ENCODE measurements at regions not wholly inside any gene's neighbourhood (a gene's known extent, or its start where the extent isn't known, plus 50 kb on each side); places are given as distances from the start of the nearest gene placed in this dataset.
A peak's percentile ranks its signal among the peaks of the same experiment; 100 is the strongest.
"Not testable (repeated sequence)": the region's sequence is repeated elsewhere in the genome, so short reads cannot be mapped to it uniquely, and the experiment has no call there.

DNA sequence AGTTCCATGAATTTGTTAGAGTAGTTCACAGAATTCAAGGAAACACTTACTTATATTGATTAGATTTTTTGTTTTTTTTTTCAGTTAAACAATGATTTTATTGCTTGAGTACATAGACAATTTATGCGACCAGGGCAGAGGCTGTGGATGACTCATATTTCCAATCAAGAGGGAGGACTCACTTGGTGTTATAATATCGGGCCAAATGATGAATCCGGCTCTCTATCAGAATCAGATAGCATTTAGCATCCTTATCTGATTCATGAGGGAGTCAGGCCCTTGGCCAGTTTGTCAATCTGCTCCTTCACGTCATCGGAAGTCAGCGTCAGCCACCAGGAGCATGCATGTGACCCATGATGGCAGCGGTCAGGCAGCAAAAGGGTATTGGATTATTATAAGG lies 82.3 kb upstream of the HUWE1 start:
- H2BK12ac ChIP-seq (ENCODE audit: low read length), result no peak overlapping the region
- H4K8ac ChIP-seq (ENCODE audit: low read depth, low read length), result no peak overlapping the region
- H3K14ac ChIP-seq (ENCODE audit: low read length), result no peak overlapping the region
- H2BK15ac ChIP-seq (ENCODE audit: low read length), result no peak overlapping the region
- H3K27ac ChIP-seq (replicated peaks; ENCODE audit: low read length), result no peak overlapping the region
- no CpG with 5 or more reads among the region's 7 CpGs for WGBS, 2 donors (ENCODE audit: extremely low coverage in 2 of 2, insufficient read length in 2 of 2, insufficient replicate concordance in 1 of 2)
- no peak overlapping the region for H2AFZ ChIP-seq (ENCODE audit: low read length)
- no peak overlapping the region for H3K4ac ChIP-seq (ENCODE audit: low read length)
- peaks cover 0 to 4% (median 0%) of the 10 kb centered on the region in 3 experiments for H3K27me3 ChIP-seq (ENCODE audit: control insufficient read depth in 3 of 3, insufficient read depth in 3 of 3, low read depth in 1 of 3, low read length in 3 of 3)
- H3K4me1 ChIP-seq (ENCODE audit: control insufficient read depth in 2 of 2, insufficient read depth in 1 of 2, low read depth in 1 of 2, low read length in 2 of 2), result no peaks in the 10 kb centered on the region
- H3K9me3 ChIP-seq (replicated peaks in 1 of 2; ENCODE audit: control insufficient read depth in 2 of 2, insufficient read depth in 1 of 2, low read depth in 1 of 2, low read length in 2 of 2), result no peaks in the 10 kb centered on the region
- H3K79me1 ChIP-seq (ENCODE audit: low read depth, low read length), result no peaks in the 10 kb centered on the region
- H3K4me2 ChIP-seq (ENCODE audit: insufficient read depth, low read length, poor library complexity, severe bottlenecking), result no peak overlapping the region
- no peak overlapping the region for H3K18ac ChIP-seq (ENCODE audit: low read length)
- H3K9ac ChIP-seq (ENCODE audit: low read depth, low read length, poor library complexity), result no peak overlapping the region
- no peaks in the 10 kb centered on the region for H3K36me3 ChIP-seq (replicated peaks in 1 of 2; ENCODE audit: control insufficient read depth in 2 of 2, insufficient read depth in 2 of 2, low read length in 2 of 2)
- H2AK5ac ChIP-seq (ENCODE audit: low read depth, low read length), result no peak overlapping the region
- H3K23ac ChIP-seq (ENCODE audit: low read depth, low read length, poor library complexity), result no peak overlapping the region
- no peak overlapping the region for H4K91ac ChIP-seq (ENCODE audit: low read depth, low read length, poor library complexity)
- no peak overlapping the region for H2BK120ac ChIP-seq (ENCODE audit: low read depth, low read length)
- DNase-seq (ENCODE audit: low spot score), result no peak
- no peak overlapping the region for H3K4me3 ChIP-seq (ENCODE audit: low read length in 2 of 2)
- no peak overlapping the region for H2BK5ac ChIP-seq (ENCODE audit: low read length)

DNA sequence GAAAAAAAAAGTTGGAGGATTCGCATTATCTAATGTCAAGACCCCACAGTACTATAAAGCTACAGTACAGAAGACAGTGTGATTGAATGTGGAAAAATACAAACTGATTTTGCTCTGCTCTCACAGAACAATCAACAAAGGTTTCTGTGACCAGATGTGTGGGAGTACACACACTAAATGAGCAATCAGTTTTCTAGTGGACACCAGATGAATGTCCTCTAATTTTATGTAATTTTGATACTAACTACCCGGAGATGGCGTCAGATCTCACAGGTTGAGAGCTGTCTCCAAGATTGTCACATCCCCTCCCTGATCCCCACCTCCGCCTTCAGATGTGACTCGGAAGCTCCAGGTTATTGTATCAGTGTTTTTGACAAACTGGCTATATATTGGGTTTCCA lies 81.9 kb upstream of the HUWE1 start:
- H3K36me3 ChIP-seq (replicated peaks in 1 of 2; ENCODE audit: control insufficient read depth in 2 of 2, insufficient read depth in 2 of 2, low read length in 2 of 2), result no peaks in the 10 kb centered on the region
- no peak for DNase-seq (ENCODE audit: low spot score)
- no peak overlapping the region for H2BK120ac ChIP-seq (ENCODE audit: low read depth, low read length)
- no peak overlapping the region for H2AK5ac ChIP-seq (ENCODE audit: low read depth, low read length)
- no peaks in the 10 kb centered on the region for H3K4me1 ChIP-seq (ENCODE audit: control insufficient read depth in 2 of 2, insufficient read depth in 1 of 2, low read depth in 1 of 2, low read length in 2 of 2)
- no peaks in the 10 kb centered on the region for H3K9me3 ChIP-seq (replicated peaks in 1 of 2; ENCODE audit: control insufficient read depth in 2 of 2, insufficient read depth in 1 of 2, low read depth in 1 of 2, low read length in 2 of 2)
- H3K4me3 ChIP-seq (ENCODE audit: low read length in 2 of 2), result no peak overlapping the region
- H3K18ac ChIP-seq (ENCODE audit: low read length), result no peak overlapping the region
- no peak overlapping the region for H4K8ac ChIP-seq (ENCODE audit: low read depth, low read length)
- no peak overlapping the region for H3K9ac ChIP-seq (ENCODE audit: low read depth, low read length, poor library complexity)
- H3K23ac ChIP-seq (ENCODE audit: low read depth, low read length, poor library complexity), result no peak overlapping the region
- H3K4me2 ChIP-seq (ENCODE audit: insufficient read depth, low read length, poor library complexity, severe bottlenecking), result no peak overlapping the region
- no peak overlapping the region for H3K14ac ChIP-seq (ENCODE audit: low read length)
- H2BK15ac ChIP-seq (ENCODE audit: low read length), result no peak overlapping the region
- no peaks in the 10 kb centered on the region for H3K79me1 ChIP-seq (ENCODE audit: low read depth, low read length)
- H4K91ac ChIP-seq (ENCODE audit: low read depth, low read length, poor library complexity), result no peak overlapping the region
- H2BK5ac ChIP-seq (ENCODE audit: low read length), result no peak overlapping the region
- no peak overlapping the region for H3K27ac ChIP-seq (replicated peaks; ENCODE audit: low read length)
- H2AFZ ChIP-seq (ENCODE audit: low read length), result no peak overlapping the region
- no peak overlapping the region for H3K4ac ChIP-seq (ENCODE audit: low read length)
- no CpG with 5 or more reads among the region's 5 CpGs for WGBS, 2 donors (ENCODE audit: extremely low coverage in 2 of 2, insufficient read length in 2 of 2, insufficient replicate concordance in 1 of 2)
- no peak overlapping the region for H2BK12ac ChIP-seq (ENCODE audit: low read length)
- peaks cover 0 to 5% (median 0%) of the 10 kb centered on the region in 3 experiments for H3K27me3 ChIP-seq (ENCODE audit: control insufficient read depth in 3 of 3, insufficient read depth in 3 of 3, low read depth in 1 of 3, low read length in 3 of 3)

DNA sequence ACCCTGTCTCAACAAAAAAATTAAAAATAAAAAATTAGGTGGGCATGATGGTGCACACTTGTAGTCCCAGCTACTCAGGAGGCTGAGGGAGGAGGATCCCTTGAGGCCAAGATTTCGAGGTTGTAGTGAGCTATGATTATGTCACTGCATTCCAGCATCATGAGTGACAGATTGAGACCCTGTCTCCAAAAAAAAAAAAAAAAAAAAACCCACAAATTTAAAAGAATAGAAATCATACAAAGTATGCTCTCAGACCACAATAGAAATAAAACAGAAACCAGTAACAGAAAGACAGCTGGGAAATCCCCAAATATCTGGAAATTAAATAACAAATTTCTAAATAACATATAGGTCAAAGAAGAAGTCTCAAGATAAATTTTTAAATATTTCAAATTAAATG lies 81.0 kb upstream of the HUWE1 start:
- H4K8ac ChIP-seq (ENCODE audit: low read depth, low read length), result no peak overlapping the region
- WGBS, 2 donors (ENCODE audit: extremely low coverage in 2 of 2, insufficient read length in 2 of 2, insufficient replicate concordance in 1 of 2), result no CpG with 5 or more reads among the region's 1 CpG

DNA sequence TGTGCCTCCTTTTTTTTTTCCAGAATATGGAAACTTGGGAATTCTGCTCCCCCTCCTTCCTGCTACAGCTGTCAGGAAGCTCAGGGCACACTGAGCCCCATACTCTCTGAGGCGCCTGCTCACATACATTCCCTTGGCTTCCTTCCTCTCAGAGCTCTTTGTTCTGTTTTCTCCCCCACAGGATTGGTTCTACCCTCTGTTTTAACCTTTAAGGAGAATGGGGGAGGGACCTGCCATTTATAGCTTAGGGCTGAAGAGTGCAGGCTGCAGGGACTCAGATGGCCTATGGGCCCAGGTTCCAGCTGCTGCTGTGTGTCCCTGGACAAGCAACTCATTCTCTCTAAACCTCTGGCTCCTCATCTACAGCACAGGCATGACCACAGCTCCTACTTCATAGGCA lies 70.7 kb upstream of the HUWE1 start:
- H3K14ac ChIP-seq (ENCODE audit: low read length); H3K27me3 ChIP-seq (ENCODE audit: control insufficient read depth in 3 of 3, insufficient read depth in 3 of 3, low read depth in 1 of 3, low read length in 3 of 3); H2AK5ac ChIP-seq (ENCODE audit: low read depth, low read length); H3K23ac ChIP-seq (ENCODE audit: low read depth, low read length, poor library complexity); H4K8ac ChIP-seq (ENCODE audit: low read depth, low read length); H3K4me2 ChIP-seq (ENCODE audit: insufficient read depth, low read length, poor library complexity, severe bottlenecking); H3K9me3 ChIP-seq (replicated peaks in 1 of 2; ENCODE audit: control insufficient read depth in 2 of 2, insufficient read depth in 1 of 2, low read depth in 1 of 2, low read length in 2 of 2); H3K18ac ChIP-seq (ENCODE audit: low read length); H2BK5ac ChIP-seq (ENCODE audit: low read length); H2BK15ac ChIP-seq (ENCODE audit: low read length); H3K27ac ChIP-seq (replicated peaks; ENCODE audit: low read length); H3K4me3 ChIP-seq (ENCODE audit: low read length in 2 of 2); H3K36me3 ChIP-seq (replicated peaks in 1 of 2; ENCODE audit: control insufficient read depth in 2 of 2, insufficient read depth in 2 of 2, low read length in 2 of 2); H2BK120ac ChIP-seq (ENCODE audit: low read depth, low read length); H3K4ac ChIP-seq (ENCODE audit: low read length); H2BK12ac ChIP-seq (ENCODE audit: low read length); H3K9ac ChIP-seq (ENCODE audit: low read depth, low read length, poor library complexity); H3K4me1 ChIP-seq (ENCODE audit: control insufficient read depth in 2 of 2, insufficient read depth in 1 of 2, low read depth in 1 of 2, low read length in 2 of 2); H3K79me1 ChIP-seq (ENCODE audit: low read depth, low read length); H4K91ac ChIP-seq (ENCODE audit: low read depth, low read length, poor library complexity): not testable (repeated sequence)
- WGBS, 2 donors (ENCODE audit: extremely low coverage in 2 of 2, insufficient read length in 2 of 2, insufficient replicate concordance in 1 of 2), result no CpG with 5 or more reads among the region's 1 CpG
- peak overlapping the region; percentile 78 for H2AFZ ChIP-seq (ENCODE audit: low read length)
- DNase-seq (ENCODE audit: low spot score), result peak; percentile 1

More for the DNA sequence above, 81.0 kb upstream of the HUWE1 start:
- H2BK5ac ChIP-seq (ENCODE audit: low read length), result no peak overlapping the region
- H3K79me1 ChIP-seq (ENCODE audit: low read depth, low read length), result no peaks in the 10 kb centered on the region
- no peak overlapping the region for H2BK120ac ChIP-seq (ENCODE audit: low read depth, low read length)
- no peak for DNase-seq (ENCODE audit: low spot score)
- no peak overlapping the region for H3K4me2 ChIP-seq (ENCODE audit: insufficient read depth, low read length, poor library complexity, severe bottlenecking)
- H3K9me3 ChIP-seq (replicated peaks in 1 of 2; ENCODE audit: control insufficient read depth in 2 of 2, insufficient read depth in 1 of 2, low read depth in 1 of 2, low read length in 2 of 2), result no peaks in the 10 kb centered on the region
- H3K4me3 ChIP-seq (ENCODE audit: low read length in 2 of 2), result no peak overlapping the region
- H3K4ac ChIP-seq (ENCODE audit: low read length), result no peak overlapping the region
- H2AFZ ChIP-seq (ENCODE audit: low read length), result no peak overlapping the region
- H2BK12ac ChIP-seq (ENCODE audit: low read length), result no peak overlapping the region
- no peak overlapping the region for H3K27ac ChIP-seq (replicated peaks; ENCODE audit: low read length)
- H3K9ac ChIP-seq (ENCODE audit: low read depth, low read length, poor library complexity), result no peak overlapping the region
- H3K23ac ChIP-seq (ENCODE audit: low read depth, low read length, poor library complexity), result no peak overlapping the region
- H3K27me3 ChIP-seq (ENCODE audit: control insufficient read depth in 3 of 3, insufficient read depth in 3 of 3, low read depth in 1 of 3, low read length in 3 of 3), result peaks cover 0 to 5% (median 0%) of the 10 kb centered on the region in 3 experiments
- no peak overlapping the region for H4K91ac ChIP-seq (ENCODE audit: low read depth, low read length, poor library complexity)
- no peaks in the 10 kb centered on the region for H3K4me1 ChIP-seq (ENCODE audit: control insufficient read depth in 2 of 2, insufficient read depth in 1 of 2, low read depth in 1 of 2, low read length in 2 of 2)
- no peak overlapping the region for H3K18ac ChIP-seq (ENCODE audit: low read length)
- no peak overlapping the region for H3K14ac ChIP-seq (ENCODE audit: low read length)
- H2AK5ac ChIP-seq (ENCODE audit: low read depth, low read length), result no peak overlapping the region
- no peak overlapping the region for H2BK15ac ChIP-seq (ENCODE audit: low read length)
- no peaks in the 10 kb centered on the region for H3K36me3 ChIP-seq (replicated peaks in 1 of 2; ENCODE audit: control insufficient read depth in 2 of 2, insufficient read depth in 2 of 2, low read length in 2 of 2)
